PC-9 (cell line): ENCODE measurements at regions not wholly inside any gene's neighbourhood (a gene's known extent, or its start where the extent isn't known, plus 50 kb on each side); places are given as distances from the start of the nearest gene placed in this dataset.

Source experiments
- BruUV-seq: library from RNA; stranded (reverse); fragments of 400-500 nt; replicated peaks from 2 replicates; lab custom pipeline; 2021; lab: Mats Ljungman, UMichigan
- CTCF ChIA-PET: fragments of 300-600 bp; sonication (Branson Sonifier 250); formaldehyde crosslinking; loops from one replicate; lab custom pipeline; 2022; ENCODE audit warnings: antibody characterized with exemption; lab: Charles Lee
- POLR2A ChIA-PET: fragments of 300-600 bp; sonication (Branson Sonifier 250); formaldehyde crosslinking; loops from one replicate; lab custom pipeline; 2022; ENCODE audit warnings: antibody characterized with exemption; ENCODE audit not compliant: unreplicated experiment; lab: Charles Lee
- DNase-seq, 2 experiments: peaks; one replicate each; pipeline versions ENCODE4 v3.0.0 to v3.0.0-alpha.2; 2015 to 2022; ENCODE audit warnings: mixed read lengths in 1 of 2
- H2AFZ ChIP-seq: fragments of 200-600 bp; sonication (generic); 2 replicates; pipeline ENCODE4 v1.8.1; 2017; ENCODE audit warnings: antibody characterized with exemption
- H3F3A ChIP-seq: fragments of 200-600 bp; sonication (generic); 2 replicates; pipeline ENCODE4 v1.8.1; 2017; ENCODE audit warnings: antibody characterized with exemption, mild to moderate bottlenecking, low read depth; ENCODE audit not compliant: insufficient read depth
- H3K27ac ChIP-seq: fragments of 200-600 bp; sonication (generic); 2 replicates; pipeline ENCODE4 v1.6.1; 2016; ENCODE audit warnings: mixed run types
- H3K27me3 ChIP-seq: fragments of 200-600 bp; sonication (generic); 2 replicates; pipeline ENCODE4 v1.6.1; 2016; ENCODE audit warnings: low read depth, mixed run types; ENCODE audit not compliant: insufficient read depth
- H3K36me3 ChIP-seq: fragments of 200-600 bp; sonication (generic); 2 replicates; pipeline ENCODE4 v1.6.1; 2016; ENCODE audit warnings: low read depth, mixed run types
- H3K4me1 ChIP-seq: fragments of 200-600 bp; sonication (generic); replicated peaks from 2 replicates; pipeline ENCODE4 v1.6.1; 2016; ENCODE audit warnings: mixed run types; ENCODE audit not compliant: insufficient read depth
- H3K4me2 ChIP-seq: fragments of 200-600 bp; sonication (generic); 2 replicates; pipeline ENCODE4 v1.6.1; 2017; ENCODE audit warnings: mixed run types
- H3K4me3 ChIP-seq: fragments of 200-600 bp; sonication (generic); 2 replicates; pipeline ENCODE4 v1.6.1; 2016; ENCODE audit warnings: mixed run types
- H3K79me2 ChIP-seq: fragments of 200-600 bp; sonication (generic); 2 replicates; pipeline ENCODE4 v1.6.1; 2017; ENCODE audit warnings: low read depth, mixed run types
- H3K9me2 ChIP-seq: fragments of 200-600 bp; sonication (generic); 2 replicates; pipeline ENCODE4 v1.8.1; 2017; ENCODE audit warnings: mild to moderate bottlenecking; ENCODE audit not compliant: insufficient read depth
- H3K9me3 ChIP-seq: fragments of 200-600 bp; sonication (generic); 2 replicates; pipeline ENCODE4 v1.8.1; 2016; ENCODE audit warnings: low read depth; ENCODE audit not compliant: insufficient read depth
- H4K20me1 ChIP-seq: fragments of 200-600 bp; sonication (generic); 2 replicates; pipeline ENCODE4 v1.8.1; 2017; ENCODE audit not compliant: insufficient read depth
- EZH2 ChIP-seq: fragments of 200-600 bp; sonication (generic); IDR thresholded peaks from 2 replicates; pipeline ENCODE4 v1.8.0; 2017; ENCODE audit warnings: antibody characterized with exemption, low read depth
- intact Hi-C: fragments of 100-400 bp; cut with micrococcal nuclease; formaldehyde crosslinking; loops from one replicate; pipeline ENCODE4 v1.10.0; 2022; ENCODE audit not compliant: unreplicated experiment
- TF ChIP-seq, protein P1 (sequence below): fragments of 200-600 bp; sonication (generic); conservative IDR thresholded peaks from 2 replicates; pipeline ENCODE4 v1.6.1; 2017; ENCODE audit warnings: mixed run types, antibody characterized with exemption, mild to moderate bottlenecking, moderate library complexity

DNA sequence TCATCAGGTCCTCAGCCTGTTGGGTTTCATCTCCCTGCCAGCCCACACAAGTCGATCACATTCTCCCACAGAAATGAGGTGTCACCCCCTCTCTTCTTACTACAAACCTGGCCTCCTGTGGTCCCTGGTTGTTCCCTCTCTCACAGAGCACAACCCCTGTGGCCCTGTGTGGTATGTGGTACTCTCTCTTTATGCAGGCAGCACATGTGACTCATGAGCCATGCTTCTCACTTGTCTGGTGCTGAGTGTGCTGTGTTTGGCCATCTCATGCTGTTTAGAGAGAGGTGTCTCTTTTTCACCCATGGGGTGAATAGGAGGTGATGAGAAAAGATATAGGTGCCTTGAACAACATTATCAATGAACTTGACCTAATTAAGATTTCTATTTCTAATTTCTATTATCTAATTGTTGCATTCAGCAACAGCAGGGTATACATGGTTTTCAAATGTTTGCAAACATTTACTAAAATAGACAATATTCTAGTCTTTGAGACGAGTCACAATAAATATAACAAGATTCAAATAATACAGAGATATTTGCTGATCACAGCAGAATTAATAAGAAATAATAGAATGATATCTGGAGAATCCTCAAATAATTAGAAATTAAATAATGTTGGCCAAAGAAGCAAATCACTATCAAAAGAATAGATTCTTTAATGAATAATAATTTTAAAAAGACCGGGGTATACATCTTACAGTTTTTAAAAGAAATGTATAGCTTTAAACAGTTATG, 633.8 kb upstream of the IGFBP3 start:
- peaks cover 20% of the 10 kb centered on the region for H3F3A ChIP-seq
- peaks cover 10% of the 10 kb centered on the region for H3K9me3 ChIP-seq
- no peak overlapping the region for H2AFZ ChIP-seq
- DNase-seq: no peak
- no peaks in the 10 kb centered on the region for H3K36me3 ChIP-seq
- no TSS peak for BruUV-seq
- no peak overlapping the region for H3K27ac ChIP-seq
- no peaks in the 10 kb centered on the region for H3K79me2 ChIP-seq
- intact Hi-C loops: loop anchor here (5.0 kb wide), 2 partner anchors 363 to 377 kb away; no protein-coding TSS in a partner anchor
- no peaks in the 10 kb centered on the region for H3K9me2 ChIP-seq
- ChIA-PET POLR2A (no interaction called here), CTCF (no interaction called here)
- H3K4me1 ChIP-seq: peaks cover 33% of the 10 kb centered on the region
- no peaks in the 10 kb centered on the region for H4K20me1 ChIP-seq
- H3K4me3 ChIP-seq: no peak overlapping the region
- TF ChIP-seq EZH2: no peak
- TF ChIP-seq, protein P1, sequence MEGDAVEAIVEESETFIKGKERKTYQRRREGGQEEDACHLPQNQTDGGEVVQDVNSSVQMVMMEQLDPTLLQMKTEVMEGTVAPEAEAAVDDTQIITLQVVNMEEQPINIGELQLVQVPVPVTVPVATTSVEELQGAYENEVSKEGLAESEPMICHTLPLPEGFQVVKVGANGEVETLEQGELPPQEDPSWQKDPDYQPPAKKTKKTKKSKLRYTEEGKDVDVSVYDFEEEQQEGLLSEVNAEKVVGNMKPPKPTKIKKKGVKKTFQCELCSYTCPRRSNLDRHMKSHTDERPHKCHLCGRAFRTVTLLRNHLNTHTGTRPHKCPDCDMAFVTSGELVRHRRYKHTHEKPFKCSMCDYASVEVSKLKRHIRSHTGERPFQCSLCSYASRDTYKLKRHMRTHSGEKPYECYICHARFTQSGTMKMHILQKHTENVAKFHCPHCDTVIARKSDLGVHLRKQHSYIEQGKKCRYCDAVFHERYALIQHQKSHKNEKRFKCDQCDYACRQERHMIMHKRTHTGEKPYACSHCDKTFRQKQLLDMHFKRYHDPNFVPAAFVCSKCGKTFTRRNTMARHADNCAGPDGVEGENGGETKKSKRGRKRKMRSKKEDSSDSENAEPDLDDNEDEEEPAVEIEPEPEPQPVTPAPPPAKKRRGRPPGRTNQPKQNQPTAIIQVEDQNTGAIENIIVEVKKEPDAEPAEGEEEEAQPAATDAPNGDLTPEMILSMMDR: no peak
- H3K27me3 ChIP-seq: no peaks in the 10 kb centered on the region
- H3K4me2 ChIP-seq: no peak overlapping the region

DNA sequence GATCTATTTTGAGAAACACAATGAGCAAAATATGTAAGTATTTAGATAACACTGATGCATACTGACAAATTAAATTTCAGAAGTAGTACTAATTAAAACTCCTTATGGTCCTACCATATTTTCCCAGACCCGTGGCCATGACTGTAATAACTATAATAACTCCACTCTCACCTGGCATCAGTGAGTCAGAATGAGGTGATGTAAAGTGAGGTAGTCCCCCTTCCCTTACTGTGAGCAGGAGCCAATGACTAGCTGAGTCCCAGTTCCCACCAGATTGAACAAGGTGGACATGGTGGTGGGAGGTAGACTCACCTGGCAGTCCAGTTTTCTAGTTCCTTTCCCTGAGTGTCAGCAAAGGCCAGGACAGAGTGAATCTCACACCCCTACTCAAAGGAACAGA, 630.5 kb upstream of the IGFBP3 start:
- no TSS peak for BruUV-seq
- Histone ChIP-seq H3F3A (no peaks in the 10 kb centered on the region), H3K9me3 (peaks cover 13% of the 10 kb centered on the region), H3K27ac (no peak overlapping the region), H3K27me3 (no peaks in the 10 kb centered on the region), H3K36me3 (no peaks in the 10 kb centered on the region), H3K4me2 (no peak overlapping the region), H3K9me2 (no peaks in the 10 kb centered on the region), H3K4me1 (peaks cover 1% of the 10 kb centered on the region), H3K4me3 (no peak overlapping the region), H4K20me1 (no peaks in the 10 kb centered on the region), H3K79me2 (no peaks in the 10 kb centered on the region), H2AFZ (no peak overlapping the region)
- no peak for TF ChIP-seq EZH2
- TF ChIP-seq, protein P1: no peak
- POLR2A ChIA-PET: no interaction called here
- intact Hi-C loops: no loop called here
- CTCF ChIA-PET: no interaction called here
- no peak for DNase-seq

DNA sequence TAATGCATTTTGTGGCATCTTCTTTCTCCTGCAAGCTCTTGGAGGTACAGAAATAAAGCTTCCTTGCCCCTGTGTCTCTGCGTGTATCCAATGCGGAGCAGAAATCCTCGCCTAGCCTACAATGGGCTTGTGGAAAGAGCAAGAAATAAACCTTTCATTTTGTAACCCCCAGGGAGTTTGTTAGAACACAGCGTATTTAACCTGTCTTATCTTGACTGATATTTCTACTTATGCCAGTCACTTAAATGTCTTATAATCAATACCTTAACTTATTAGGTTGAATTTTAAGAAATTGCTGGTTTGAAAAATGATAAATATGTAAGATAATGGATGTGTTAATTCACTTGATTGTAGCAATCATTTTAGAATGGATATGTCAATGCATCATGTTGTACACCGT, 629.8 kb upstream of the IGFBP3 start:
- no peak overlapping the region for H3K27ac ChIP-seq
- H3K79me2 ChIP-seq: no peaks in the 10 kb centered on the region
- no peak for TF ChIP-seq EZH2
- TF ChIP-seq, protein P1: no peak
- no peak overlapping the region for H3K4me3 ChIP-seq
- POLR2A ChIA-PET: no interaction called here
- CTCF ChIA-PET: interaction anchor here (0.7 kb wide), 1 partner anchor 710 kb away, joined by 3 read pairs; no protein-coding TSS in a partner anchor
- BruUV-seq: no TSS peak
- peaks cover 4% of the 10 kb centered on the region; the same call in 1 of the 2 replicates for H3F3A ChIP-seq
- DNase-seq: no peak
- H2AFZ ChIP-seq: no peak overlapping the region
- no peaks in the 10 kb centered on the region for H4K20me1 ChIP-seq
- peaks cover 14% of the 10 kb centered on the region for H3K9me3 ChIP-seq
- intact Hi-C loops: no loop called here
- H3K9me2 ChIP-seq: no peaks in the 10 kb centered on the region
- H3K36me3 ChIP-seq: no peaks in the 10 kb centered on the region
- no peaks in the 10 kb centered on the region for H3K27me3 ChIP-seq
- H3K4me2 ChIP-seq: no peak overlapping the region
- H3K4me1 ChIP-seq: peaks cover 8% of the 10 kb centered on the region
